GM06990 (cell line): ENCODE measurements at regions not wholly inside any gene's neighbourhood (a gene's known extent, or its start where the extent isn't known, plus 50 kb on each side); places are given as distances from the start of the nearest gene placed in this dataset.

Experiments
- DNase-seq: peaks from one replicate; pipeline ENCODE4 v3.0.0-alpha.2; 2011; ENCODE audit not compliant: insufficient read length; ENCODE audit errors: extremely low read depth
- H3K27me3 ChIP-seq: replicated peaks from 2 replicates; pipeline ENCODE4 v1.6.0; 2011; ENCODE audit warnings: low read length; ENCODE audit not compliant: control insufficient read depth, insufficient read depth
- H3K36me3 ChIP-seq: 2 replicates; pipeline ENCODE4 v1.5.1; 2011; ENCODE audit warnings: low read length; ENCODE audit not compliant: control insufficient read depth, insufficient read depth
- H3K4me3 ChIP-seq: replicated peaks from 2 replicates; pipeline ENCODE4 v1.5.1; 2011; ENCODE audit warnings: low read depth, mild to moderate bottlenecking, control low read depth, low read length
- CTCF ChIP-seq: IDR thresholded peaks from 2 replicates; pipeline ENCODE4 v1.5.1; 2011; ENCODE audit warnings: low read length, control low read depth, mild to moderate bottlenecking, inconsistent platforms; ENCODE audit not compliant: insufficient read depth, poor library complexity, severe bottlenecking

- H3K36me3 ChIP-seq: no peaks in the 10 kb centered on the region
- DNase-seq: no peak
- no peak overlapping the region for H3K4me3 ChIP-seq
- no peaks in the 10 kb centered on the region for H3K27me3 ChIP-seq
- TF ChIP-seq CTCF: no peak
Observed at GRCh38 chr5:5042806-5043205, 97.3 kb upstream of the ADAMTS16 start.

GRCh38 chr5:5043346-5043745, 96.8 kb upstream of the ADAMTS16 start:
- no peaks in the 10 kb centered on the region for H3K36me3 ChIP-seq
- H3K27me3 ChIP-seq: no peaks in the 10 kb centered on the region
- no peak for DNase-seq
- no peak for TF ChIP-seq CTCF
- no peak overlapping the region for H3K4me3 ChIP-seq

GRCh38 chr5:5044247-5044840, 95.8 kb upstream of the ADAMTS16 start:
- Histone ChIP-seq H3K36me3 (no peaks in the 10 kb centered on the region), H3K27me3 (no peaks in the 10 kb centered on the region), H3K4me3 (no peak overlapping the region)
- no peak for TF ChIP-seq CTCF
- DNase-seq: no peak

- TF ChIP-seq CTCF: no peak
- peak overlapping the region; percentile 22; the same call in 1 of the 2 replicates for H3K4me3 ChIP-seq
- H3K36me3 ChIP-seq: no peaks in the 10 kb centered on the region
- no peak for DNase-seq
- H3K27me3 ChIP-seq: no peaks in the 10 kb centered on the region
Observed at GRCh38 chr5:5046680-5047502, 93.2 kb upstream of the ADAMTS16 start.

GRCh38 chr5:5050801-5051200, 89.3 kb upstream of the ADAMTS16 start:
- no peak for DNase-seq
- no peak overlapping the region for H3K4me3 ChIP-seq
- H3K36me3 ChIP-seq: no peaks in the 10 kb centered on the region
- no peaks in the 10 kb centered on the region for H3K27me3 ChIP-seq
- no peak for TF ChIP-seq CTCF

- DNase-seq: no peak
- TF ChIP-seq CTCF: no peak
- H3K36me3 ChIP-seq: no peaks in the 10 kb centered on the region
- no peak overlapping the region for H3K4me3 ChIP-seq
- no peaks in the 10 kb centered on the region for H3K27me3 ChIP-seq
Observed at GRCh38 chr5:5055712-5056111, 84.4 kb upstream of the ADAMTS16 start.
